Posterior vena cava (tissue), 2 donors: ENCODE measurements at regions not wholly inside any gene's neighbourhood (a gene's known extent, or its start where the extent isn't known, plus 50 kb on each side); places are given as distances from the start of the nearest gene placed in this dataset.

Experiments used
- DNase-seq: peaks from one replicate; pipeline ENCODE4 v3.0.0-alpha.2; 2020; ENCODE audit warnings: low spot score
- intact Hi-C, 2 donors: fragments of 100-400 bp; cut with DNase I; formaldehyde crosslinking; loops; one replicate each; pipeline versions ENCODE4 v1.14.1 to v1.14.2; 2022 to 2023
- donor health status: DM: yes; HTN: yes; CAD: no.
- donor health status: DM: yes; HTN: yes; CAD: no.

DNA sequence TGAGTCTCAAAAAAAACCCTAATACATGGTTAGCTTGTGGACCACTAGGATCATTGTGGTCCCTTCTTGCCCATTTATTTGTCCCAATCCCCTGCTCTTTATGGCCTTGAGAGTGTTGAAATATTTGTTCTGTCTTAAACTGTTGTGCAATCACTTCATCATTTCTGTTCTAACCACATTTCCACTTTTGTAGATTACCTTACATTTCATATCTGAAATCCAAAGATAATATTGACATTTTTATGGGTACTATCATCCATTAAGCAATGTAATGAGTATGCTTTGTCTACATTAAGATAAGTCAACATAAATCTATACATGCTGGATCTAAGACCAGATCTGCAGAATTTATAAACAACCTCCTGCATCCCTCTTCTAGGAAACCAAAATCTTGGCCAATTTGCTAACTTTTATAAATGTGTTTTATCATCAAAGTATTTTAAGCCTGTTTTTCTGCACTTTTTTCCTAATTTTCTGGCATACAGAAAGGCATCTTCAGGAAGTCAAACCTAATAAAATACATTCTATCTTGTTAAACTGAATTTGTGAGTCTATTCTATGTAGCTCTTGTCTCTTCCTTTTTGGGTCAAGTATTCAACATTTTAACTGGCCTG lies 359.4 kb upstream of the CELF2 start:
- intact Hi-C loops: no loop called here

GRCh38 chr10:10660054-10660453 lies 357.6 kb upstream of the CELF2 start:
- no peak for DNase-seq
- intact Hi-C loops: loop anchor here in 1 of 2 donors (5.0 kb wide), 1 partner anchor 753 kb away; no protein-coding TSS in a partner anchor

More for the DNA sequence above, 359.4 kb upstream of the CELF2 start:
- no peak for DNase-seq

- intact Hi-C loops: loop anchor here in 1 of 2 donors (5.0 kb wide), 1 partner anchor 754 kb away; no protein-coding TSS in a partner anchor
- no peak for DNase-seq
These were observed 356.5 kb upstream of the CELF2 start for GRCh38 chr10:10661176-10661575.

DNA sequence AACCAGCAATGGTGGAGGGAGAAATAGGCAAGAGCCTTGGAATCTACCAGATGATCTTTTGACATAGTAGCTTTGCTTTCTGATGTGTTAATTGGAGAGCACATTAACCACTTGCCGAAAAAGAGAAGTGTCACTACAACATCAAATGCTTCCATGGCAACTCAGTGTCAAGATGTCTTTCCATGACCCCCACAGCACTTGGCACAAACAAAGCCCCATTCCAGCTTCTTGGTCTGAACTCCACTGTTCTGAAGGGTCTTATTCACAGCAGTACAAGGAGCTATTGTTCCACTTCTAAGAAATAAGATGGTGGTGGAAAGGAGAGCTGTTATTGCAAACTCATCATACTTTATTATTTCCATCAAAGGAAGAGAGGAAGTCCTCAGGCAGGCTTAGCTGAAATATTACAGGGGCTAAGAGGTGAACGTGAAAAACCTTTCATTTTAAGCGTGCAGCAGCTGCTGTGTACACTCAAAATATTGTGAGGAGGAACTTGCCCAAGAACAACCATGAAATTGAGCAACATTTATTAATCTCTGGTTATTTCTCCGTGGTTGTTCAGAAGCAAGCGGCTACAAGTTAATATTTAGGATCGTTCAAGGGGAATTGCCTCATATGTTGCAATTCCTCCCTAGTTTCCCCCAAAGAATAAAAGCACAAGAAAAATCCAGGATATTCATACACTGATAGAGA lies 354.8 kb upstream of the CELF2 start:
- no peak for DNase-seq
- intact Hi-C loops: loop anchor here in 1 of 2 donors (5.0 kb wide), 1 partner anchor 756 kb away; no protein-coding TSS in a partner anchor

DNA sequence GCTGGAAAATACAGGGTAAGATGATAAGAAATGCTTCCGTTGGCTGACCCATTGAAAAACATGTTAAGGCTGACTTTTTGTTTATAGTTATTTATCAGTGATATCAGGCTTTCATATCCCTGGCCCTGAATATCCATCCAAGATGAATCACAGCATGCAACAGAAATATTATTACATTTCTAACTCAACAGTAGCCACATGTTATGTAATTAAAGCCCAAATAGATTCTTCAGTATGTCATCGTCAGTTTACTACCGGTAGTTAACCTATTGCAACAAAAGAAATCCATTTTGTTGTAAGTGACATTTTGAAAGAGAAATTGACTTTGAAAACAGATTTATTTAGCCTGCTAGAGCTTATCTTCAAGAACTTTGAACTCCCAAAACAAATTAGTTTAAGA lies 354.1 kb upstream of the CELF2 start:
- DNase-seq: no peak
- intact Hi-C loops: loop anchor here in 1 of 2 donors (5.0 kb wide), 1 partner anchor 756 kb away; no protein-coding TSS in a partner anchor

- DNase-seq: no peak
- intact Hi-C loops: no loop called here
These were observed 351.9 kb upstream of the CELF2 start for GRCh38 chr10:10665750-10666149.

DNA sequence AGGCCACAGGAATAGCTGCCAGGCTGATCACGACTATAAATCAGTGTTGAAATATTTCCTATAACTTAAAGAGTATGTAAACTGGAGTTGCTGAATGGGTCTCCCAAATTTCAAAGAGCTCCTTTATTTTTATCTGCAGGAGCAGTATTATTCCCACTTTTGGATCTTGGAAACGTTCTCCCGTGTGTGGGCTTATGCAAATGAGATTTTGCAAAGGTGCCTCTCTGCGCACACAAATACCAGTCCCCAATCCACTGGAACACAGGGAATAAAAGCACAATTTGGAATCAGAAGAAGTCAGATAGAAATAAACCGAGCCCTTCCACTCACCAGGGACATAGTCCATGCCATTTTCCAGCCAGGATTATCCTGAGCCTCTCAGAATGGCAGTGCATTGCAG lies 350.2 kb upstream of the CELF2 start:
- intact Hi-C loops: no loop called here

DNA sequence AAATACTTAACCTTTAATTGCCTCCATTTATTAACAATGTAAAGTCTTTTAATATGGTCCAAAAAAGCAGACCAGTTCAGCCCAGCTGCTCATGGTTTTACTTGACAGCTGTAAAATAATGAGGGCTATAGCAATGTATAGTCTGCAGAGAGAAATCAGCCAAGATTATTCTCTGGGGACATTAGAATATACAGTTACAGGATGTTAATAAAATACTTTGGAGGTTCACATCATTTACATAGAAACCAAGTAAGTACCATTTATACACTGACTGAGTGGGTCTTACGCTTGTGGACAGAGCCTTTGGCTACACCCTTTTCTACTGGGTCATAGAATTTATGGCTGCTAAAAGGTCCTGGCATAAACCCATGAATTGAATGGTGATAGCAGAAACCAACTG lies 340.7 kb upstream of the CELF2 start:
- intact Hi-C loops: no loop called here

More for the DNA sequence above, 350.2 kb upstream of the CELF2 start:
- no peak for DNase-seq

DNA sequence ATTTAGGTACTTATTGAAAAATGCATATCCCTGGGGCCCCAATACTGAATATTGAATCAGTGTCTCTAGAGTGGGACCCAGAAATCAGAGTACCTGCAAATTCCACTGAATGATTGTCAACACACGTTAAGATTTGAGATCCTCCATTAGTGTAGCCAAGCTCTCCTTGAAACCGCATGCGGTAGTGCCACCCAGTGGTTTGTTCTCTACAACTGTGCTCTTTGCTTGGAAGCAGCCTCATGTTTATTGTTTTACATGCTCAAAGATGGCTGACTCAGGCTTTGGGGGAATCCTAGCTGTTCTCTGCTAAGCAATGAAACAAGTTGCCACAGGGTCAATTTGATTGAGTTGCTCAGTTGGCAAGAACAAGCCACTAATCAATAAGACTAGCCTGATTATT lies 340.2 kb upstream of the CELF2 start:
- DNase-seq: peak; percentile 82

More for the DNA sequence above, 340.7 kb upstream of the CELF2 start:
- DNase-seq: no peak

GRCh38 chr10:10680496-10680895 lies 337.2 kb upstream of the CELF2 start:
- intact Hi-C loops: no loop called here
- no peak for DNase-seq

More for the DNA sequence above, 340.2 kb upstream of the CELF2 start:
- intact Hi-C loops: no loop called here

DNA sequence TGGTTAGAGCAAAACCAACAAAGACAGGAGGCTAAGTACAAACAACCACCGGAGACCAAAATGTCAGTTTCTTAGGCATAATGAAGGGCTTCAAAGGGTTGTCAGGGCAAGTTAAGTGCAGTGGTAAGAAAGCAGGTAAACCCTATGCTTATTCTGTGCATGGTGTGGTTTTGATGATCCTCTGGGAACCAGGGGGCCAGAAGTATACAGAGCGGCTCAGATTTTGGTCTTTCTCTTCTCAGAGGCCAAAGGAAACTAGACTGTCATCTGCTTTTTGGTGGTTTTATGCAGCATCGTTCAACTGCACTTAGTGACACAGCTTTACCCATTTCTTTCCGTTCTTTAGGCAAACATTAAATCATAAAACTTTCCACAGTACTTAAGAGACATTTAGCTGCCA lies 332.7 kb upstream of the CELF2 start:
- no peak for DNase-seq
- intact Hi-C loops: no loop called here

DNA sequence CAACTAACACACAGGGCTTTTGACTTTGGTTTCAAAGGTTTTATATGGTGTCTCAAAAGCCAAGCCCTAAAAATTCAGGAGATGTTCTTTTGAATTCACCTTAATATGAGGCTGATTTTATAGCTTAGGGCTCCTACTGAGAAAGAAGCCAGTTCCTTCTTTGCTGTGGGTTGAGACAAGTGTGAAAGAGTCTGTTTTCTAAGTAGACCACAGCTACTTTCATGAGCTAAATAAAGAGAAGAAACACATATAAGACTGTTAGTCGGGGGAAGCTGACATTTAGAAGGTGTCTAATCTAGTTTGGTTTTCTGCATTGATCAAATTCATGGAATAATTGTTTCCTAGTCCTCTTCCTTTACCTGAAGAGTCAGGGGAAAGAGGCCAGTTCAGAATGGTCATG lies 332.1 kb upstream of the CELF2 start:
- intact Hi-C loops: no loop called here
- no peak for DNase-seq

- no peak for DNase-seq
- intact Hi-C loops: no loop called here
These were observed 329.9 kb upstream of the CELF2 start for GRCh38 chr10:10687751-10688150.

- no peak for DNase-seq
These were observed 318.2 kb upstream of the CELF2 start for GRCh38 chr10:10699427-10699826.

GRCh38 chr10:10701084-10701611 lies 316.5 kb upstream of the CELF2 start:
- intact Hi-C loops: no loop called here

More at GRCh38 chr10:10699427-10699826, 318.2 kb upstream of the CELF2 start:
- intact Hi-C loops: no loop called here

GRCh38 chr10:10702211-10702610 lies 315.5 kb upstream of the CELF2 start:
- no peak for DNase-seq
- intact Hi-C loops: no loop called here

More at GRCh38 chr10:10701084-10701611, 316.5 kb upstream of the CELF2 start:
- no peak for DNase-seq

DNA sequence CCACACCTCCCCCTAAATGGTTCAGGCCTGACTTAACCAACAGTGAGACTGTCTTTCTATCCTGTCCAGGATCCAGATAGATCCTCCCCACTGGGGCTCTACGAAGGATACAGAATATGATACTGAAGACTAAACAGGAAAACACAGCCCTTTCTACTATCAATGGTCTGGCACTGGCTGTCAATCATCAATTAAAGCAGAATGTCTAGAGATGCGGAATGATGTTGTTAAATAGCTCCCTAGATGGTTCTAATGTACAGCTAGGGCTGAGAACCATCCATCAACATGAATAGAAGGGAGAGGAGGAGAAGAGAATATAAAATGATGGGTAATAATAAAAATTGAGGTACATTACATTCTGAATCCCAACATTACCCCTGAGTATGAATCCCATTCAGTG lies 314.3 kb upstream of the CELF2 start:
- intact Hi-C loops: no loop called here
- DNase-seq: no peak

DNA sequence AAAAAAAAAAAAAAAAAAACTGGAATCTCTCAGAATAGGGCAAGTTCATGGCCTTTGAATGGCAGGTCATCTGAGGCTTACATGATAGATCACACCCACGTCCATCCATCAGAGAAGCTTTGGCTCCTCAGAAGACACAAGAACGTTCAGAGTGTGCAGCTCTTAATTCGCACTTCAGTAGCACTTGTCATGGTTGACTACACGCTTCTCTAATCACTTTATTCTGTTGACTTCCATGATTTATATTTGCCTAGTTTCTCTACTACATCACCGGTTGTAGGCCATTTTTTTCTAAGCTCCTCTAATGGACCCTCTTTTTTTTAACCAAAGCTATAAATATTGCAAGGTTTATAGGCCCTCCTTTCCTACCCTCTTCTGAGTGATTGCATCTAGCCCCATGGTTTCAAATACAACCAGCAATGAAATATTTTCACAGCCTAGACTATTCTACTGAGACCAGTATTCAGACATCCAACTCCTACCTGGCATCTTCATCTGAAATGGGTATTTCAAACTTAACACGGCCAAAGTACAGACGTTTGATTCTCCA lies 305.4 kb upstream of the CELF2 start:
- no peak for DNase-seq
- intact Hi-C loops: no loop called here

DNA sequence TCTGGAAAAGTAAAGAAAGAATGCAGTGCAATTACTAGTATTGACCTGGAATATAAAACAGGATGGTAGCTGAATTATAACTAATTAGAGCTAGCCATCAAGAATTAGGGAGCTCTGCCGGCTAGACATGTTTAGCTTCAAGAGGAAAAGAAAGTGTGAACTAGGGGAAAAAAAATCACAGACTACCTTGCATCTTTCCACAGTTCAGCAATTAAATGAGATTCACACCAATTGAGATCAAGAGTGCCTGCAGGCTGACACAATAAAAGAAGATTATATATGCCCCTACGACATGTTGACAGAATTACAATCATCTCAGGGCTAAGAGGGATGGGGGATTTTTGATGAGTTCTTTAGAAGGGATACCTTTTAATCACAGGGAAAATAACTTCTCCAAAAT lies 303.3 kb upstream of the CELF2 start:
- DNase-seq: no peak
- intact Hi-C loops: no loop called here

- DNase-seq: no peak
- intact Hi-C loops: no loop called here
These were observed 300.7 kb upstream of the CELF2 start for GRCh38 chr10:10716972-10717371.
